Stomach (tissue), 8 donors: ENCODE measurements at regions not wholly inside any gene's neighbourhood (a gene's known extent, or its start where the extent isn't known, plus 50 kb on each side); places are given as distances from the start of the nearest gene placed in this dataset.

Source experiments
- DNase-seq, 2 donors: peaks; one replicate each; pipeline versions ENCODE4 v3.0.0 to v3.0.0-alpha.2; 2013 to 2019
- H3K27ac ChIP-seq, 5 donors: fragments of 200-600 bp in 4 of 5; sonication (generic) in 4 of 5; one replicate each; pipeline ENCODE4 v1.5.1; 2013 to 2019; ENCODE audit warnings: mild to moderate bottlenecking in 1 of 5, moderate library complexity in 1 of 5
- H3K27me3 ChIP-seq, 3 donors: fragments of 200-600 bp; sonication (generic); one replicate each; pipeline ENCODE4 v1.5.1; 2017 to 2019; ENCODE audit warnings: mixed run types in 1 of 3
- H3K36me3 ChIP-seq, 4 donors: fragments of 200-600 bp; sonication (generic); 1 replicate in 3 of 4; 2 replicates in 1 of 4; pipeline ENCODE4 v1.5.1; 2016 to 2019
- H3K4me1 ChIP-seq, 4 donors: fragments of 200-600 bp; sonication (generic); one replicate each; pipeline ENCODE4 v1.5.1; 2016 to 2019
- H3K4me3 ChIP-seq, 4 donors: fragments of 200-600 bp; sonication (generic) in 3 of 4; one replicate each; pipeline ENCODE4 v1.5.1; 2016 to 2019; ENCODE audit warnings: mild to moderate bottlenecking in 1 of 4
- H3K9me3 ChIP-seq, 4 donors: fragments of 200-600 bp; sonication (generic); one replicate each; pipeline ENCODE4 v1.5.1; 2016 to 2019
- CTCF ChIP-seq, 7 experiments: fragments of 450-650 bp in 4 of 7; fragments of 200-600 bp in 3 of 7; sonication (generic) in 3 of 7; IDR thresholded peaks; one replicate each; pipeline ENCODE4 v1.5.1; 2016 to 2019; ENCODE audit warnings: antibody characterized with exemption in 7 of 7, control low read depth in 2 of 7, mild to moderate bottlenecking in 1 of 7
- EP300 ChIP-seq: sonication (generic); formaldehyde crosslinking; IDR thresholded peaks from one replicate; pipeline ENCODE4 v1.6.1; 2017; ENCODE audit warnings: antibody characterized with exemption
- POLR2A ChIP-seq, 4 donors: fragments of 450-650 bp; IDR thresholded peaks; one replicate each; pipeline ENCODE4 v1.6.1; 2016; ENCODE audit warnings: antibody characterized with exemption in 4 of 4, control low read depth in 2 of 4, mild to moderate bottlenecking in 1 of 4, moderate library complexity in 1 of 4
- POLR2AphosphoS5 ChIP-seq, 3 donors: sonication (generic); formaldehyde crosslinking; IDR thresholded peaks; one replicate each; pipeline ENCODE4 v1.6.1; 2016; ENCODE audit warnings: antibody characterized with exemption in 3 of 3
- WGBS, 5 donors: extraction: QIAGEN DNeasy Blood & Tissue Kit in 3 of 5; methylation state at CpG; one replicate each; pipeline versions ENCODE4 v1.1.5 to v1.1.7; 2013 to 2018; 5-methylcytosine and 5-hydroxymethylcytosine counted together
- intact Hi-C: fragments of 100-400 bp; cut with DNase I; formaldehyde crosslinking; loops from one replicate; pipeline ENCODE4 v1.15.1; 2023; ENCODE audit warnings: low total_unique reads
- donor health status: healthy with polysubstance abuse.
- donor health status: Bipolar disorder and iron deficiency.
- donor health status: healthy.

DNA sequence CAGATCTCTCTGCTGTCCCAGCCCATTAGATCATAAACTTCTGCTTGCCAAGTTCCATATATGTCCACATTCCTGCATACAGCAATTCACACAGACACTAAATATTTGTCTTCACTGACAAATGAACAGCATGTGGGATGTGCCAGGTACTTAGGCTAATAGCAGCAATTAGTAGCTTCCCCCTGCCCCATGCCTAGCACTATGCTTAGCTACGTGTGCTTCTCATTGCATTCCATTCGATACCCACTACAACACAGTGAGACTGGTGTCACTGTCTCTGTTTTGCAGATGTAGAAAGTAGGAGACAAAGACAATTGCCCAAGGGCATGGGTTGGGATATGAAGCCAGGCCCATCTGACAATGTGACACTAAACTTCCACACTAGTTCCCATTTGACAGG is 308.4 kb downstream of the BCL11B start:
- TF ChIP-seq POLR2A (IDR thresholded peaks at IDR 0.05) (no peak), POLR2AphosphoS5 (IDR thresholded peaks at IDR 0.05) (no peak), EP300 (no peak)
- Histone ChIP-seq H3K36me3 (no peaks in the 10 kb centered on the region), H3K9me3 (no peaks in the 10 kb centered on the region), H3K27ac (no peak overlapping the region), H3K4me1 (no peaks in the 10 kb centered on the region), H3K27me3 (peaks cover 0 to 29% (median 0%) of the 10 kb centered on the region in 3 donors), H3K4me3 (no peak overlapping the region)
- 66 to 82% (median 72%) methylated on average over 2 of the region's 2 CpGs for WGBS, 5 donors
- intact Hi-C loops, result no loop called here
- DNase-seq, result no peak

GRCh38 chr14:98964171-98964570 is 307.8 kb downstream of the BCL11B start:
- H3K27ac ChIP-seq, result no peak overlapping the region
- no peak for DNase-seq
- no peaks in the 10 kb centered on the region for H3K9me3 ChIP-seq
- WGBS, 5 donors, result 35 to 50% (median 36%) methylated on average over 7 of the region's 7 CpGs
- H3K27me3 ChIP-seq, result peaks cover 0 to 29% (median 0%) of the 10 kb centered on the region in 3 donors
- H3K36me3 ChIP-seq, result no peaks in the 10 kb centered on the region
- intact Hi-C loops, result no loop called here
- TF ChIP-seq POLR2AphosphoS5 (IDR thresholded peaks at IDR 0.05) (no peak), CTCF (IDR thresholded peaks at IDR 0.05) (no peak), EP300 (no peak), POLR2A (IDR thresholded peaks at IDR 0.05) (no peak)
- no peak overlapping the region for H3K4me3 ChIP-seq
- H3K4me1 ChIP-seq, result no peaks in the 10 kb centered on the region

DNA sequence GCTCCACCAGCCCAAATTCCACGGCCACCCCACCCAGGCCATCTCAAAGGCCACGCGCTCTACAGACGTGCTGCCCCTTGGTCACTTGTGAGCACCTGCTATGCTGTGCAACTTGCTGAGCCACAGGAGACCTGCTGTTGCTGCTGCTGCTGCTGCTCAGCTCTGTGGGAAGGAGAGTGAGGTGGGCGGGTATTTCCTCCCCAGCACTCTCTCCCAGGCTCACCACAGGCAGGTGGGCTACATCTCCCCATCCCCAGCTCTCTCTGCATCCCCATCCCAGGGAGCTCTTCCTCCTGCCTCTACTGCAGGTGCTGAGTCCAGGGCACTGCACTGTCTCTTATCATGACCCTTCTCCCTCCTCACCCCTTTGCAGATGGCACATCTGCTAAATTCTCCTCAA is 306.9 kb downstream of the BCL11B start:
- no peak overlapping the region for H3K4me3 ChIP-seq
- DNase-seq, result no peak
- intact Hi-C loops, result no loop called here
- H3K9me3 ChIP-seq, result no peaks in the 10 kb centered on the region
- no peaks in the 10 kb centered on the region for H3K4me1 ChIP-seq
- no peak overlapping the region for H3K27ac ChIP-seq
- TF ChIP-seq EP300, result no peak
- H3K27me3 ChIP-seq, result peaks cover 0 to 26% (median 0%) of the 10 kb centered on the region in 3 donors
- no peaks in the 10 kb centered on the region for H3K36me3 ChIP-seq
- WGBS, 5 donors, result 62 to 76% (median 73%) methylated on average over 5 of the region's 5 CpGs

GRCh38 chr14:98966016-98966415 is 306.0 kb downstream of the BCL11B start:
- Histone ChIP-seq H3K36me3 (no peaks in the 10 kb centered on the region), H3K4me3 (no peak overlapping the region), H3K4me1 (no peaks in the 10 kb centered on the region), H3K27me3 (peaks cover 0 to 24% (median 0%) of the 10 kb centered on the region in 3 donors), H3K9me3 (no peaks in the 10 kb centered on the region), H3K27ac (no peak overlapping the region)
- TF ChIP-seq CTCF (IDR thresholded peaks at IDR 0.05), result no peak
- TF ChIP-seq EP300, result no peak
- DNase-seq, result no peak
- 73 to 80% (median 75%) methylated on average over 3 of the region's 3 CpGs for WGBS, 5 donors
- intact Hi-C loops, result no loop called here

GRCh38 chr14:98966475-98967162 is 305.4 kb downstream of the BCL11B start:
- peaks cover 0 to 20% (median 0%) of the 10 kb centered on the region in 3 donors for H3K27me3 ChIP-seq
- intact Hi-C loops, result no loop called here
- DNase-seq, result no peak
- no peaks in the 10 kb centered on the region for H3K36me3 ChIP-seq
- 68 to 84% (median 79%) methylated on average over 6 of the region's 6 CpGs for WGBS, 5 donors
- no peaks in the 10 kb centered on the region for H3K9me3 ChIP-seq
- H3K4me1 ChIP-seq, result no peaks in the 10 kb centered on the region
- no peak overlapping the region for H3K27ac ChIP-seq
- TF ChIP-seq CTCF (IDR thresholded peaks at IDR 0.05) (no peak), EP300 (no peak), POLR2A (IDR thresholded peaks at IDR 0.05) (no peak), POLR2AphosphoS5 (IDR thresholded peaks at IDR 0.05) (no peak)
- H3K4me3 ChIP-seq, result no peak overlapping the region
